ENCODE measurements at regions not wholly inside any gene's neighbourhood (a gene's known extent, or its start where the extent isn't known, plus 50 kb on each side); places are given as distances from the start of the nearest gene placed in this dataset.

DNA sequence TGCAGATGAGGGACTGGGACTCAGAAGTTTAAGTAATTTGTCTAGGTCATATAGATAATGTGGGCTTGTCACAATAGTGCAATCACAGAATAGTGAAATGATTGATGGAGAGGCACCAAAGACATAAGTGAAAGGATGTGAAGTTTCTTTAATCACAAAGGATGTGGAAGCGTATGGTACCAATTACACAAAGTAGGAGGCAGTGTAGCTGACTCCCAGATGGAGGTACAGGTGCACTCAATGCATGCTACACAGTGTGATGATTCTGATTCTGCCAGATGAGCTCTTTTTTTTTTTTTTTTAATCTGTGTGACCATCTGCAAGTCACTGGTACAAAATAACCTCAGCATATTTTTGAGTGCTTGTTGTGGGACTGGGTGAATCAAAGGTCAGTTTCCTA is 411.3 kb downstream of the SPRY1 start:
- Histone ChIP-seq H3K27me3 (ENCODE audit: control insufficient read depth, insufficient read depth, low read length) (no peaks in the 10 kb centered on the region), H3K36me3 (ENCODE audit: control insufficient read depth, insufficient read depth, low read length) (no peaks in the 10 kb centered on the region), H3K9me3 (replicated peaks; ENCODE audit: control insufficient read depth, low read depth, low read length) (no peaks in the 10 kb centered on the region), H3K4me1 (ENCODE audit: control insufficient read depth, insufficient read depth, low read length) (peaks cover 8% of the 10 kb centered on the region), H3K4me3 (ENCODE audit: low read length) (no peak overlapping the region), H3K27ac (ENCODE audit: low read length) (no peak overlapping the region)
- 89% methylated on average over 1 of the region's 1 CpG for WGBS (ENCODE audit: insufficient coverage)
- no peak for DNase-seq

DNA sequence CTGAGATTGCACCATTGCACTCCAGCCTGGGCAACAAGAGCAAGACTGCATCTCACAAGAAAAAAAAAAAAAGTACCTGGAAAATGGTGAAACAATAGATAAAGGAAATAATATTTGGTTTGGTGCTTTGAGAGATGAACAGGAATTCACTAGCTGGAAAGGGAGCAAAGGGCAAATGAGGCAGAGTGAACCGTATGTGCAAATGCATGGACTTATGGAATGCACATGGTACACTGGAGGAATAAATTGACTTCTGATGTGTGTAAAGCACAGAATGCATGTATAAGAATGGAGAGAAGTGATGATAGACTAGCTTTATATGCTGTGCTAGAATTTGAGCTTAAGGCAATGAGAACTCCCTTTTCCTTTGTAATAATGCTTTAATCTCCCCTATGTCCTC is 413.3 kb downstream of the SPRY1 start:
- no peaks in the 10 kb centered on the region for H3K9me3 ChIP-seq (replicated peaks; ENCODE audit: control insufficient read depth, low read depth, low read length)
- no peaks in the 10 kb centered on the region for H3K27me3 ChIP-seq (ENCODE audit: control insufficient read depth, insufficient read depth, low read length)
- no peaks in the 10 kb centered on the region for H3K36me3 ChIP-seq (ENCODE audit: control insufficient read depth, insufficient read depth, low read length)
- WGBS (ENCODE audit: insufficient coverage) = 82% methylated on average over 1 of the region's 1 CpG
- DNase-seq = no peak
- no peak overlapping the region for H3K4me3 ChIP-seq (ENCODE audit: low read length)
- no peak overlapping the region for H3K27ac ChIP-seq (ENCODE audit: low read length)
- H3K4me1 ChIP-seq (ENCODE audit: control insufficient read depth, insufficient read depth, low read length) = peaks cover 7% of the 10 kb centered on the region

DNA sequence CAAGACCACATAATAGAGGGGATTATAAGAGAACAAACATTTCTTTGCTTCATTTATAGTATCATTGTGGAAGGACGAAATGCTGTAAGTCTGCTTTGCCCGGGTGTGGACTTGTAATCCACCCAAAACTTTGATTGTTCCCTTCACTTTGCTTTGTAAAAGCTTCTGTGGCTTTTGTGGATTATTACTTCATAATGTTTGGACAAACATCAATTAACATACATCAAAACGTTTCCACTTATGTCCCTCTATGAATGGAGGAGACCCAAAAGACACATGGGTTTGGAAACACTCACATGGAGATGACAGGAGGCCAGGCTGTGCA is 415.4 kb downstream of the SPRY1 start:
- Histone ChIP-seq H3K36me3 (ENCODE audit: control insufficient read depth, insufficient read depth, low read length) (no peaks in the 10 kb centered on the region), H3K4me1 (ENCODE audit: control insufficient read depth, insufficient read depth, low read length) (peaks cover 7% of the 10 kb centered on the region), H3K9me3 (replicated peaks; ENCODE audit: control insufficient read depth, low read depth, low read length) (no peaks in the 10 kb centered on the region), H3K4me3 (ENCODE audit: low read length) (no peak overlapping the region), H3K27ac (ENCODE audit: low read length) (peak overlapping the region; percentile 60), H3K27me3 (ENCODE audit: control insufficient read depth, insufficient read depth, low read length) (no peaks in the 10 kb centered on the region)
- WGBS (ENCODE audit: insufficient coverage) = no CpG with 5 or more reads among the region's 3 CpGs
- no peak for DNase-seq

DNA sequence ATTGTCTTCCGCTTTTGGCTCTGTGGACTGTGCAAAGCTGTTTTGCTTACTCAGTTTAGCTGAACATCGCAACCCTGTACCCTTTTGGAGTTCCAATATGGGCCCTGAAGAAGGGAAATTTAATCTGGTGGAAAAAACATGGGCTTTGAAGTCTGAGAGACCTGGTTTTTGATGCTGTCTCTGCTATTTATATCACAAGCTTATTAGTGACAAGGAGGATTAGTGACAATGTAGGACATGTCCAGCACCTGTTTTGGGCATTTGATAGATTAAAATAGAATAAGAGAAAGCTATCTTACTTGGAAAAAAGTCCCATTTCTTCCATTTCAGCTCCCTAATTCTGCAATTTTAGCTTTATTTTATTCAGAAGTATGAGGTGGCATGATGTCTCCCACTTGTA is 417.3 kb downstream of the SPRY1 start:
- Histone ChIP-seq H3K36me3 (ENCODE audit: control insufficient read depth, insufficient read depth, low read length) (no peaks in the 10 kb centered on the region), H3K27ac (ENCODE audit: low read length) (no peak overlapping the region), H3K9me3 (replicated peaks; ENCODE audit: control insufficient read depth, low read depth, low read length) (no peaks in the 10 kb centered on the region), H3K27me3 (ENCODE audit: control insufficient read depth, insufficient read depth, low read length) (no peaks in the 10 kb centered on the region), H3K4me1 (ENCODE audit: control insufficient read depth, insufficient read depth, low read length) (peaks cover 7% of the 10 kb centered on the region), H3K4me3 (ENCODE audit: low read length) (no peak overlapping the region)
- DNase-seq = no peak
- WGBS (ENCODE audit: insufficient coverage) = 100% methylated on average over 1 of the region's 2 CpGs

DNA sequence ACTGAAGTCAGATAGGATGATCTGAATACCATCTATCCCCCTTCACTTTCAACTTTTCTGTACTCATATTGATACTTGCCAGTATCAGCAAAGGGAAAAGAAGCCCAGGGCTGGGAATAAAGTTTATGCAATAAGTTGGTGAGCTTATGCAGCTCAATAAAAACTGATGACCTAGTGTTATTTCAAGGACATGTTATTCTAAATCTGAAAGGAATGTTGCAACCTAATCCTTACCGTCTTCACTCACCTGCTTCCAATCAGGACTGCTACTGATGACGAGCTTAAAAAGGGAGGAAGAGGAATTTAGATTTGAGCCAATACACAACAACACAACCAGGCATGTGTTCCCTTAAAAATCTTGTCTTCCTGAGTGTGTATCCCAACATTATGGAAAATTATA is 419.9 kb downstream of the SPRY1 start:
- no CpG with 5 or more reads among the region's 2 CpGs for WGBS (ENCODE audit: insufficient coverage)
- no peak overlapping the region for H3K27ac ChIP-seq (ENCODE audit: low read length)

DNA sequence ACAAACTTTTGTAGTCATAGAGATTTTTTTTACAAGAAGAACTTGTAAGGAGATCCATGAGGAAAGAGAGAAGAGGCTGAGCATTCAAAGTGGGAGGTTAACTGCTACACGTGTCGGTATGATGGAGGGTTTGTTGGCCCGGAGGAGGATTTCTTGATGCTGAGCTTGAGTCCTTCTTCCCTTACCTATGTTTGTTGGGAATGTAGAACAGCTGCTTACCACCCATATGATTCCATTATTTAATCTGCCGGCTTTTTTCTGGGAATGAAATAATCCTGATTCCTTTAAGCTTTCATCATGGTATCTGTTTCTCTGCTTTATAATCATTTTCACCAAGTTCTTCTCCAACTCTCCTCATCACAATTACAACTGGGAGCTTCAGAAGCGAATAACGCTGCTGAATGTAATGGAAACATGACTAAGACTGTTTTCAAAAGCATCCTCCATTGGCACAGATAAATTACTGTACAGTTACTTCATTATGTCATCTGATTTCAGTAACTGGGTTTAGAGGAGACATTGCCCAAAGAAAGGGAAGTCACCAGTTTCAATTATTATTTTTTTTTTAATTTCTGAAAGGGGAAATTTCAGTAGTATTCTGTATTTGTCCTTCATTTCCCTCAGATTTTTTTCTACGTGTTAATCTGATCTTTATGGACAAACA is 420.6 kb downstream of the SPRY1 start:
- Histone ChIP-seq H3K27ac (ENCODE audit: low read length) (peak overlapping the region; percentile 8), H3K4me1 (ENCODE audit: control insufficient read depth, insufficient read depth, low read length) (peaks cover 3% of the 10 kb centered on the region), H3K9me3 (replicated peaks; ENCODE audit: control insufficient read depth, low read depth, low read length) (no peaks in the 10 kb centered on the region), H3K27me3 (ENCODE audit: control insufficient read depth, insufficient read depth, low read length) (no peaks in the 10 kb centered on the region), H3K4me3 (ENCODE audit: low read length) (no peak overlapping the region), H3K36me3 (ENCODE audit: control insufficient read depth, insufficient read depth, low read length) (no peaks in the 10 kb centered on the region)
- WGBS (ENCODE audit: insufficient coverage) = no CpG with 5 or more reads among the region's 7 CpGs
- peak; percentile 49 for DNase-seq

More for the DNA sequence above, 419.9 kb downstream of the SPRY1 start:
- Histone ChIP-seq H3K4me1 (ENCODE audit: control insufficient read depth, insufficient read depth, low read length) (peaks cover 7% of the 10 kb centered on the region), H3K4me3 (ENCODE audit: low read length) (no peak overlapping the region), H3K9me3 (replicated peaks; ENCODE audit: control insufficient read depth, low read depth, low read length) (no peaks in the 10 kb centered on the region), H3K36me3 (ENCODE audit: control insufficient read depth, insufficient read depth, low read length) (no peaks in the 10 kb centered on the region), H3K27me3 (ENCODE audit: control insufficient read depth, insufficient read depth, low read length) (no peaks in the 10 kb centered on the region)
- DNase-seq = no peak

DNA sequence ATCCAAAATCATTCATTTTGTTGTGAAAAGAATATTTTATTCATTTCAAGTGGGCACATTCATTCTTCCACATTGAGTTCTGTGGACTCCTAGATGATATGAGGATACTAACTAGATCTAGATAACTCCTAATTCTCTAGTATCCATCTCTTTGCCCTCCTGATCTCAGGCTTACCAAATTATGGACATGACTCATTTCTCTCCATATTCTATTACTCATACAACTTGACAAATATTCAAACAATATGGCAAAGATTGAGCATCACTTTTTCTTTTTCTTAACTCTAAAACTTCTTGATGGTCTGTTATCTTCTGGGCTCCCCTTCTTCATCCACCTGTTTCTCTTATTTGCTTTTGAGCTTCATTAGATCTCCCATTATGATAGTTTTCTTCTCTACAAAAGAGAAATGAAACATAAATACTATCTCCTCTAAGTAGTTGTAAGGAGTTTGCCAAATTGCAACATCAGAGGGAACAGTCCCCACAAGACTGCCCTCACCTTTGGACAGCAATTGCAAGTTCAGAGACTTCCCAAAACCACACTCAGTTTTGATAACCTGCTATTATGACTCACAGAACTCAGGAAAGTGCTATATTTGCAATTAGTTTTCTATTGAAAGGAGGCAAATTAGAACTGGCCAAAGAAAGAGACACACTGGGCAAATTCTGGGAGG is 422.9 kb downstream of the SPRY1 start:
- Histone ChIP-seq H3K27ac (ENCODE audit: low read length) (no peak overlapping the region), H3K4me3 (ENCODE audit: low read length) (no peak overlapping the region), H3K36me3 (ENCODE audit: control insufficient read depth, insufficient read depth, low read length) (no peaks in the 10 kb centered on the region), H3K4me1 (ENCODE audit: control insufficient read depth, insufficient read depth, low read length) (no peaks in the 10 kb centered on the region), H3K9me3 (replicated peaks; ENCODE audit: control insufficient read depth, low read depth, low read length) (no peaks in the 10 kb centered on the region), H3K27me3 (ENCODE audit: control insufficient read depth, insufficient read depth, low read length) (no peaks in the 10 kb centered on the region)
- DNase-seq = no peak

DNA sequence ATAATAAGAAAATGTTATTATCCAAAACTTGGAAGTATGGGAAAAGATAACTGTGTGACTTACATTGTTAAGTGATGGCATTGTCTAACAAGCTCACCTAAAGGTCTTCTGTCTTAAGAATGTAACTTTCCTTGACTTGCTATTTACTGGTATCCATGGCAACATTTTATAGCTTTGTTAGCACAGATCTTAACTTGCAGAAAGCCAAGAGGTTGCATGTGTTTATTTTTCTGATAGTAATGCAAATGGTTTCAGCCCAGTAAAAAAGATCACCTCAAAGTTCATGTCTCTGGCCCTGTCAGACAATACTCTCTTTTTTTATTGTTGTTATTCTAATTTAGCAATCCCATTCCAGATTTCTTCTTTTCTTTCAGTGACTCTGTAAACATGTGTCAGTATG is 425.3 kb downstream of the SPRY1 start:
- peak; percentile 80 for DNase-seq
- Histone ChIP-seq H3K27ac (ENCODE audit: low read length) (no peak overlapping the region), H3K9me3 (replicated peaks; ENCODE audit: control insufficient read depth, low read depth, low read length) (no peaks in the 10 kb centered on the region), H3K4me3 (ENCODE audit: low read length) (no peak overlapping the region), H3K36me3 (ENCODE audit: control insufficient read depth, insufficient read depth, low read length) (no peaks in the 10 kb centered on the region), H3K27me3 (ENCODE audit: control insufficient read depth, insufficient read depth, low read length) (no peaks in the 10 kb centered on the region), H3K4me1 (ENCODE audit: control insufficient read depth, insufficient read depth, low read length) (peaks cover 3% of the 10 kb centered on the region)

DNA sequence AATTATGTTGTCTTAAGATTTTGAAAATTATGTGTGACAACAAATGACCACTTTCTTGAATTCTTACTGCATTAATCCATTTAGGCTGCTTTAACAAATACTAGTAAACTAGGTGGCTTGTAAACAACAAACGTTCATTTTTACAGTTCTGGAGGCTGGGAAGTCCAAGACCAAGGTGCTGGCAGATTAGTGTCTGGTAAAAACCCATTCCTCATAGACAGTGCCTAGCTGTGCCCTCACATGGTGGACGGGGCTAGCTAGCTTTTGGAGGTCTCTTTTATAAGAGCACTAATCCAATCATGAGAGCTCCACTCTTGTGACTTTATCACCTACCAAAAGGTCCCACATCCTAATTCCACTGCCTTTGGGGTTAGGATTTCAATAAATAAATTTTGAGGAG is 425.8 kb downstream of the SPRY1 start:
- Histone ChIP-seq H3K4me1 (ENCODE audit: control insufficient read depth, insufficient read depth, low read length) (peaks cover 5% of the 10 kb centered on the region), H3K4me3 (ENCODE audit: low read length) (no peak overlapping the region), H3K9me3 (replicated peaks; ENCODE audit: control insufficient read depth, low read depth, low read length) (no peaks in the 10 kb centered on the region), H3K27ac (ENCODE audit: low read length) (no peak overlapping the region), H3K27me3 (ENCODE audit: control insufficient read depth, insufficient read depth, low read length) (no peaks in the 10 kb centered on the region), H3K36me3 (ENCODE audit: control insufficient read depth, insufficient read depth, low read length) (no peaks in the 10 kb centered on the region)
- DNase-seq = no peak
- WGBS (ENCODE audit: insufficient coverage) = no CpG with 5 or more reads among the region's 2 CpGs

DNA sequence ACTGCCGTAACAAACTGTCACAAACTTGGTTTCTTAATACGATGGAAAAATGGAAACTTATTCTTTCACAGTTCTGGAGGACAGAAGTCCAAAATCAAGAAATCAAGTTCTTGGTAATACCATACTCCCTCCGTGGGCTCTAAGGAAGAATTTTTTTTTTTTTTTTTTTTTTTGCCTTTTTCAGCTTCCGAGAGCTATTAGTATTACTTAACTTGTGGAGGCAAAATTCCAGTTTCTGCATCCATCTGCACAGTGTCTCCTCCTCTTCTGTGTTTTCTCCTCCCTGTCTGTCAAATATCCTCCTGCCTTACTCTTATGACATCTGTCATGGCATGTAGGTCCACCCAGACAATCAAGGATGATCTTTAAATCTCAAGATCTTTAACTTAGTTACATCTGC is 426.6 kb downstream of the SPRY1 start:
- H3K9me3 ChIP-seq (replicated peaks; ENCODE audit: control insufficient read depth, low read depth, low read length) = no peaks in the 10 kb centered on the region
- H3K4me1 ChIP-seq (ENCODE audit: control insufficient read depth, insufficient read depth, low read length) = peaks cover 7% of the 10 kb centered on the region
- no peak overlapping the region for H3K27ac ChIP-seq (ENCODE audit: low read length)
- WGBS (ENCODE audit: insufficient coverage) = 100% methylated on average over 1 of the region's 4 CpGs
- DNase-seq = no peak
- H3K36me3 ChIP-seq (ENCODE audit: control insufficient read depth, insufficient read depth, low read length) = no peaks in the 10 kb centered on the region
- no peaks in the 10 kb centered on the region for H3K27me3 ChIP-seq (ENCODE audit: control insufficient read depth, insufficient read depth, low read length)
- no peak overlapping the region for H3K4me3 ChIP-seq (ENCODE audit: low read length)

DNA sequence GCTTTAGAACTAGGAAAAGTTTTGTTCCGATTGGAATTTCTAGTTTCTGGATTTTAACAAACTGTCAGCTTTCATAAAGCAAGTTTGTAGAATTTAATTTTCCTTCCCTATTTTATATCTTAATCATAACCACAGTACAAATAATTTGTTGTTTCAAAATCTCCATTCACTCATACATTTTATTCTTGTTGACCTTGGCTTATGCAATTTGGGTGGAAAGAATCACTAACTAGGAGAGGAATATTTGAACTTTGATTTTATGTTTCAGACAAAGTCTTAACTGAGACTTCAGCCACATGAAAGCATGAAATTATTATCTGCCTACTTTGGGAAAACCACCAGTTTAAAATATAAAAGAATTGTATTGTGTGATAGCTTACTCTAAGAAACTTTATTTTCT is 427.9 kb downstream of the SPRY1 start:
- peaks cover 2% of the 10 kb centered on the region for H3K36me3 ChIP-seq (ENCODE audit: control insufficient read depth, insufficient read depth, low read length)
- H3K4me3 ChIP-seq (ENCODE audit: low read length) = no peak overlapping the region
- H3K27ac ChIP-seq (ENCODE audit: low read length) = no peak overlapping the region
- DNase-seq = peak; percentile 47
- no peaks in the 10 kb centered on the region for H3K27me3 ChIP-seq (ENCODE audit: control insufficient read depth, insufficient read depth, low read length)
- H3K4me1 ChIP-seq (ENCODE audit: control insufficient read depth, insufficient read depth, low read length) = peaks cover 7% of the 10 kb centered on the region
- no CpG with 5 or more reads among the region's 1 CpG for WGBS (ENCODE audit: insufficient coverage)
- no peaks in the 10 kb centered on the region for H3K9me3 ChIP-seq (replicated peaks; ENCODE audit: control insufficient read depth, low read depth, low read length)

Data from muscle of leg (tissue), 3 donors.